ENCODE measurements at regions not wholly inside any gene's neighbourhood (a gene's known extent, or its start where the extent isn't known, plus 50 kb on each side); places are given as distances from the start of the nearest gene placed in this dataset.

- no peak for DNase-seq (ENCODE audit: low spot score)
Measured at GRCh38 chr21:32134441-32135130, 144.3 kb downstream of the MIS18A start.

GRCh38 chr21:32132881-32133280 is 146.0 kb downstream of the MIS18A start:
- no peak for DNase-seq (ENCODE audit: low spot score)

GRCh38 chr21:32132409-32132808 is 146.4 kb downstream of the MIS18A start:
- DNase-seq (ENCODE audit: low spot score) = no peak

- peak; percentile 11 for DNase-seq (ENCODE audit: low spot score)
Measured at GRCh38 chr21:32131960-32132359, 146.9 kb downstream of the MIS18A start.

GRCh38 chr21:32131164-32131563 is 147.7 kb downstream of the MIS18A start:
- DNase-seq (ENCODE audit: low spot score) = no peak

- DNase-seq (ENCODE audit: low spot score) = no peak
Measured at GRCh38 chr21:32130031-32130891, 148.6 kb downstream of the MIS18A start.

GRCh38 chr21:32127081-32127480 is 151.8 kb downstream of the MIS18A start:
- no peak for DNase-seq (ENCODE audit: low spot score)

GRCh38 chr21:32122082-32122481 is 156.8 kb downstream of the MIS18A start:
- no peak for DNase-seq (ENCODE audit: low spot score)

GRCh38 chr21:32120230-32120629 is 158.6 kb downstream of the MIS18A start:
- DNase-seq (ENCODE audit: low spot score) = no peak

GRCh38 chr21:32119811-32120210 is 159.0 kb downstream of the MIS18A start:
- no peak for DNase-seq (ENCODE audit: low spot score)

GRCh38 chr21:32119389-32119788 is 159.5 kb downstream of the MIS18A start:
- no peak for DNase-seq (ENCODE audit: low spot score)

GRCh38 chr21:32114419-32115035 is 164.3 kb downstream of the MIS18A start:
- DNase-seq (ENCODE audit: low spot score) = no peak

GRCh38 chr21:32113486-32113885 is 165.4 kb downstream of the MIS18A start:
- DNase-seq (ENCODE audit: low spot score) = no peak

GRCh38 chr21:32112195-32112594 is 166.7 kb downstream of the MIS18A start:
- DNase-seq (ENCODE audit: low spot score) = no peak

GRCh38 chr21:32108566-32108965 is 170.3 kb downstream of the MIS18A start:
- no peak for DNase-seq (ENCODE audit: low spot score)

- DNase-seq (ENCODE audit: low spot score) = no peak
Measured at GRCh38 chr21:32103361-32103760, 175.5 kb downstream of the MIS18A start.

GRCh38 chr21:32102426-32102825 is 176.4 kb downstream of the MIS18A start:
- DNase-seq (ENCODE audit: low spot score) = no peak

GRCh38 chr21:32101277-32101676 is 177.6 kb downstream of the MIS18A start:
- DNase-seq (ENCODE audit: low spot score) = no peak

GRCh38 chr21:32100423-32100822 is 178.4 kb downstream of the MIS18A start:
- no peak for DNase-seq (ENCODE audit: low spot score)

- no peak for DNase-seq (ENCODE audit: low spot score)
Measured at GRCh38 chr21:32099812-32100416, 178.9 kb downstream of the MIS18A start.

- DNase-seq (ENCODE audit: low spot score) = peak; percentile 24
Measured at GRCh38 chr21:32096411-32096810, 182.4 kb downstream of the MIS18A start.

- peak; percentile 47 for DNase-seq (ENCODE audit: low spot score)
Measured at GRCh38 chr21:32094804-32095203, 184.0 kb downstream of the MIS18A start.
